ENCODE measurements at regions not wholly inside any gene's neighbourhood (a gene's known extent, or its start where the extent isn't known, plus 50 kb on each side); places are given as distances from the start of the nearest gene placed in this dataset.
"Not testable (repeated sequence)": the region's sequence is repeated elsewhere in the genome, so short reads cannot be mapped to it uniquely, and the experiment has no call there.

DNA sequence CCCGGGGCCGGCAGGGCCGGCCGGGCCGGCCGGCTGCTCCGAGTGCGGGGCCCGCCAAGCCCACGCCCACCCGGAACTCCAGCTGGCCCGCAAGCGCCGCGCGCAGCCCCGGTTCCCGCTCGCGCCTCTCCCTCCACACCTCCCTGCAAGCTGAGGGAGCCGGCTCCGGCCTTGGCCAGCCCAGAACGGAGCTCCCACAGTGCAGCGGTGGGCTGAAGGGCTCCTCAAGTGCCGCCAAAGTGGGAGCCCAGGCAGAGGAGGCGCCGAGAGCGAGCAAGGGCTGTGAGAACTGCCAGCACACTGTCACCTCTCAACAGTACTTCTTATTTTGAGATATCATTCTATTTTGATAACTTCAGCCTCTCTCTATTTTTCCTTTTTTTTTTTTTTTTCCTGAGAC lies 112.3 kb downstream of the NAB1 start:
- not testable (repeated sequence) for TF ChIP-seq POLR2A (IDR thresholded peaks at IDR 0.05)
- TF ChIP-seq, protein P1, sequence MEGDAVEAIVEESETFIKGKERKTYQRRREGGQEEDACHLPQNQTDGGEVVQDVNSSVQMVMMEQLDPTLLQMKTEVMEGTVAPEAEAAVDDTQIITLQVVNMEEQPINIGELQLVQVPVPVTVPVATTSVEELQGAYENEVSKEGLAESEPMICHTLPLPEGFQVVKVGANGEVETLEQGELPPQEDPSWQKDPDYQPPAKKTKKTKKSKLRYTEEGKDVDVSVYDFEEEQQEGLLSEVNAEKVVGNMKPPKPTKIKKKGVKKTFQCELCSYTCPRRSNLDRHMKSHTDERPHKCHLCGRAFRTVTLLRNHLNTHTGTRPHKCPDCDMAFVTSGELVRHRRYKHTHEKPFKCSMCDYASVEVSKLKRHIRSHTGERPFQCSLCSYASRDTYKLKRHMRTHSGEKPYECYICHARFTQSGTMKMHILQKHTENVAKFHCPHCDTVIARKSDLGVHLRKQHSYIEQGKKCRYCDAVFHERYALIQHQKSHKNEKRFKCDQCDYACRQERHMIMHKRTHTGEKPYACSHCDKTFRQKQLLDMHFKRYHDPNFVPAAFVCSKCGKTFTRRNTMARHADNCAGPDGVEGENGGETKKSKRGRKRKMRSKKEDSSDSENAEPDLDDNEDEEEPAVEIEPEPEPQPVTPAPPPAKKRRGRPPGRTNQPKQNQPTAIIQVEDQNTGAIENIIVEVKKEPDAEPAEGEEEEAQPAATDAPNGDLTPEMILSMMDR (IDR thresholded peaks at IDR 0.05) = not testable (repeated sequence)

All from Peyer's patch (tissue), 4 donors.